ENCODE measurements at regions not wholly inside any gene's neighbourhood (a gene's known extent, or its start where the extent isn't known, plus 50 kb on each side); places are given as distances from the start of the nearest gene placed in this dataset.
"Not testable (repeated sequence)": the region's sequence is repeated elsewhere in the genome, so short reads cannot be mapped to it uniquely, and the experiment has no call there.

- Mint-ChIP-seq H3K9me3 (peaks cover 9% of the 10 kb centered on the region), H3K4me3 (no peak overlapping the region), H3K27me3 (no peaks in the 10 kb centered on the region), H3K27ac (peak overlapping the region; percentile 48), H3K36me3 (ENCODE audit: low read depth) (peaks cover 3% of the 10 kb centered on the region), H3K4me1 (peaks cover 32% of the 10 kb centered on the region)
- intact Hi-C loops (cut with micrococcal nuclease) = loop anchor here (2.0 kb wide), 1 partner anchor 13 kb away; no protein-coding TSS in a partner anchor
- no peak for DNase-seq
Measured at GRCh38 chr10:30737931-30738391, 108.4 kb upstream of the LYZL2 start.

- H3K27me3 Mint-ChIP-seq = no peaks in the 10 kb centered on the region
- peaks cover 3% of the 10 kb centered on the region for H3K36me3 Mint-ChIP-seq (ENCODE audit: low read depth)
- H3K9me3 Mint-ChIP-seq = peaks cover 7% of the 10 kb centered on the region
- peak overlapping the region; percentile 86 for H3K27ac Mint-ChIP-seq
- intact Hi-C loops (cut with micrococcal nuclease) = loop anchor here (2.0 kb wide), 1 partner anchor 14 kb away; no protein-coding TSS in a partner anchor
- DNase-seq = peak; percentile 77
- peak overlapping the region; percentile 12 for H3K4me3 Mint-ChIP-seq
- peaks cover 22% of the 10 kb centered on the region for H3K4me1 Mint-ChIP-seq
Measured at GRCh38 chr10:30736685-30737232, 107.2 kb upstream of the LYZL2 start.

- Mint-ChIP-seq H3K27ac (peak overlapping the region; percentile 37), H3K9me3 (peaks cover 14% of the 10 kb centered on the region), H3K27me3 (no peaks in the 10 kb centered on the region), H3K4me3 (no peak overlapping the region), H3K36me3 (ENCODE audit: low read depth) (peaks cover 3% of the 10 kb centered on the region), H3K4me1 (peaks cover 24% of the 10 kb centered on the region)
- no peak for DNase-seq
- intact Hi-C loops (cut with micrococcal nuclease) = no loop called here
Measured at GRCh38 chr10:30734901-30735300, 105.3 kb upstream of the LYZL2 start.

GRCh38 chr10:30732671-30733070 is 103.1 kb upstream of the LYZL2 start:
- H3K4me1 Mint-ChIP-seq = peaks cover 21% of the 10 kb centered on the region
- no peak overlapping the region for H3K27ac Mint-ChIP-seq
- no peaks in the 10 kb centered on the region for H3K27me3 Mint-ChIP-seq
- intact Hi-C loops (cut with micrococcal nuclease) = no loop called here
- peaks cover 14% of the 10 kb centered on the region for H3K9me3 Mint-ChIP-seq
- H3K4me3 Mint-ChIP-seq = no peak overlapping the region
- no peak for DNase-seq
- peaks cover 3% of the 10 kb centered on the region for H3K36me3 Mint-ChIP-seq (ENCODE audit: low read depth)

GRCh38 chr10:30731963-30732362 is 102.4 kb upstream of the LYZL2 start:
- H3K4me1 Mint-ChIP-seq = peaks cover 19% of the 10 kb centered on the region
- no peaks in the 10 kb centered on the region for H3K27me3 Mint-ChIP-seq
- H3K27ac Mint-ChIP-seq = no peak overlapping the region
- no peak overlapping the region for H3K4me3 Mint-ChIP-seq
- H3K9me3 Mint-ChIP-seq = peaks cover 13% of the 10 kb centered on the region
- H3K36me3 Mint-ChIP-seq (ENCODE audit: low read depth) = peaks cover 1% of the 10 kb centered on the region
- intact Hi-C loops (cut with micrococcal nuclease) = no loop called here
- DNase-seq = no peak

GRCh38 chr10:30730306-30730705 is 100.8 kb upstream of the LYZL2 start:
- peaks cover 15% of the 10 kb centered on the region for H3K4me1 Mint-ChIP-seq

GRCh38 chr10:30728766-30729165 is 99.2 kb upstream of the LYZL2 start:
- no peak overlapping the region for H3K27ac Mint-ChIP-seq
- intact Hi-C loops (cut with micrococcal nuclease) = loop anchor here (2.0 to 5.0 kb wide), 2 partner anchors 56 to 764 kb away; no protein-coding TSS in a partner anchor
- DNase-seq = no peak
- peaks cover 8% of the 10 kb centered on the region for H3K4me1 Mint-ChIP-seq
- H3K27me3 Mint-ChIP-seq = no peaks in the 10 kb centered on the region
- no peak overlapping the region for H3K4me3 Mint-ChIP-seq
- H3K36me3 Mint-ChIP-seq (ENCODE audit: low read depth) = no peaks in the 10 kb centered on the region
- peaks cover 11% of the 10 kb centered on the region for H3K9me3 Mint-ChIP-seq

More at GRCh38 chr10:30730306-30730705, 100.8 kb upstream of the LYZL2 start:
- no peak overlapping the region for H3K4me3 Mint-ChIP-seq
- no peaks in the 10 kb centered on the region for H3K27me3 Mint-ChIP-seq
- peaks cover 11% of the 10 kb centered on the region for H3K9me3 Mint-ChIP-seq
- H3K27ac Mint-ChIP-seq = no peak overlapping the region
- no peaks in the 10 kb centered on the region for H3K36me3 Mint-ChIP-seq (ENCODE audit: low read depth)
- DNase-seq = no peak
- intact Hi-C loops (cut with micrococcal nuclease) = no loop called here

GRCh38 chr10:30728127-30728526 is 98.6 kb upstream of the LYZL2 start:
- Mint-ChIP-seq H3K4me3 (no peak overlapping the region), H3K36me3 (ENCODE audit: low read depth) (no peaks in the 10 kb centered on the region), H3K4me1 (peaks cover 8% of the 10 kb centered on the region), H3K27ac (no peak overlapping the region), H3K27me3 (no peaks in the 10 kb centered on the region), H3K9me3 (peaks cover 11% of the 10 kb centered on the region)
- no peak for DNase-seq
- intact Hi-C loops (cut with micrococcal nuclease) = loop anchor here (2.0 to 5.0 kb wide), 2 partner anchors 57 to 764 kb away; no protein-coding TSS in a partner anchor

- intact Hi-C loops (cut with micrococcal nuclease) = loop anchor here (1.0 to 5.0 kb wide), 2 partner anchors 765 to 1043 kb away; no protein-coding TSS in a partner anchor
- H3K27me3 Mint-ChIP-seq = no peaks in the 10 kb centered on the region
- no peaks in the 10 kb centered on the region for H3K36me3 Mint-ChIP-seq (ENCODE audit: low read depth)
- peaks cover 8% of the 10 kb centered on the region for H3K4me1 Mint-ChIP-seq
- H3K27ac Mint-ChIP-seq = no peak overlapping the region
- DNase-seq = no peak
- peaks cover 11% of the 10 kb centered on the region for H3K9me3 Mint-ChIP-seq
- H3K4me3 Mint-ChIP-seq = no peak overlapping the region
Measured at GRCh38 chr10:30727524-30727923, 98.0 kb upstream of the LYZL2 start.

- H3K4me3 Mint-ChIP-seq = peak overlapping the region; percentile 36
- peak overlapping the region; percentile 40 for H3K27ac Mint-ChIP-seq
- not testable (repeated sequence) for H3K9me3 Mint-ChIP-seq
Measured at GRCh38 chr10:30726783-30727414, 97.3 kb upstream of the LYZL2 start.

GRCh38 chr10:30725661-30726060 is 96.1 kb upstream of the LYZL2 start:
- Mint-ChIP-seq H3K36me3 (ENCODE audit: low read depth) (no peaks in the 10 kb centered on the region), H3K4me1 (peaks cover 6% of the 10 kb centered on the region), H3K4me3 (no peak overlapping the region), H3K27me3 (no peaks in the 10 kb centered on the region), H3K9me3 (no peaks in the 10 kb centered on the region), H3K27ac (no peak overlapping the region)
- intact Hi-C loops (cut with micrococcal nuclease) = loop anchor here (1.0 to 5.0 kb wide), 2 partner anchors 767 to 1083 kb away; no protein-coding TSS in a partner anchor
- no peak for DNase-seq

More at GRCh38 chr10:30726783-30727414, 97.3 kb upstream of the LYZL2 start:
- not testable (repeated sequence) for H3K36me3 Mint-ChIP-seq (ENCODE audit: low read depth); H3K4me1 Mint-ChIP-seq; H3K27me3 Mint-ChIP-seq
- peak; percentile 95 for DNase-seq
- intact Hi-C loops (cut with micrococcal nuclease) = loop anchor here (1.0 to 5.0 kb wide), 3 partner anchors 765 to 1081 kb away; no protein-coding TSS in a partner anchor

- Mint-ChIP-seq H3K27ac (no peak overlapping the region), H3K27me3 (peaks cover 2% of the 10 kb centered on the region), H3K36me3 (ENCODE audit: low read depth) (no peaks in the 10 kb centered on the region), H3K4me3 (no peak overlapping the region), H3K4me1 (peaks cover 6% of the 10 kb centered on the region), H3K9me3 (no peaks in the 10 kb centered on the region)
- DNase-seq = no peak
- intact Hi-C loops (cut with micrococcal nuclease) = no loop called here
Measured at GRCh38 chr10:30724296-30724695, 94.7 kb upstream of the LYZL2 start.

GRCh38 chr10:30722956-30723620 is 93.5 kb upstream of the LYZL2 start:
- no peaks in the 10 kb centered on the region for H3K9me3 Mint-ChIP-seq
- peaks cover 3% of the 10 kb centered on the region for H3K27me3 Mint-ChIP-seq
- H3K4me1 Mint-ChIP-seq = peaks cover 11% of the 10 kb centered on the region
- no peak for DNase-seq
- H3K36me3 Mint-ChIP-seq (ENCODE audit: low read depth) = no peaks in the 10 kb centered on the region
- H3K27ac Mint-ChIP-seq = no peak overlapping the region
- intact Hi-C loops (cut with micrococcal nuclease) = no loop called here
- H3K4me3 Mint-ChIP-seq = no peak overlapping the region

- intact Hi-C loops (cut with micrococcal nuclease) = no loop called here
- Mint-ChIP-seq H3K4me3 (no peak overlapping the region), H3K27ac (no peak overlapping the region), H3K9me3 (peaks cover under 1% of the 10 kb centered on the region), H3K27me3 (peaks cover 3% of the 10 kb centered on the region), H3K36me3 (ENCODE audit: low read depth) (no peaks in the 10 kb centered on the region), H3K4me1 (peaks cover 10% of the 10 kb centered on the region)
- DNase-seq = no peak
Measured at GRCh38 chr10:30719832-30720231, 90.3 kb upstream of the LYZL2 start.
